K562 (cell line): ENCODE measurements at regions not wholly inside any gene's neighbourhood (a gene's known extent, or its start where the extent isn't known, plus 50 kb on each side); places are given as distances from the start of the nearest gene placed in this dataset.

ENCODE experiments used
- ATAC-seq: fragments of 200-7000 bp; cut with Tn5 transposase; 3 replicates; pipeline ENCODE4 v1.9.1; 2020; ENCODE audit warnings: moderate library complexity
- BruUV-seq: library from RNA; stranded (reverse); fragments of 400-500 nt; replicated peaks from 2 replicates; lab custom pipeline; 2021; lab: Mats Ljungman, UMichigan
- CTCF ChIA-PET: fragments of 300-600 bp; formaldehyde crosslinking; extraction: SDS; loops from one replicate; lab custom pipeline; 2021; ENCODE audit warnings: low intra/inter-chr PET ratio; lab: Yijun Ruan, JAX
- POLR2A ChIA-PET: fragments of 300-600, 350-650 bp; sonication (Branson Sonifier 250); formaldehyde crosslinking; extraction: SDS; loops from one replicate; lab custom pipeline; 2021; ENCODE audit warnings: antibody characterized with exemption, inconsistent platforms; lab: Yijun Ruan, JAX
- DNase-seq, 4 experiments: peaks; one replicate each; pipeline versions ENCODE4 v3.0.0 to v3.0.0-alpha.2; 2011 to 2018; ENCODE audit warnings: low spot score in 3 of 4, mixed read lengths in 3 of 4; ENCODE audit errors: extremely low read depth in 1 of 4
- FAIRE-seq: peaks from 2 replicates; lab custom pipeline; 2011; peaks lifted over from hg19 to GRCh38; lab: Jason Lieb, UNC
- H2AFZ ChIP-seq: 2 replicates; pipeline ENCODE4 v1.6.0; 2011; ENCODE audit warnings: low read depth, low read length, control low read depth, inconsistent platforms
- H3K27ac ChIP-seq: fragments of 200-600 bp; 3 replicates; pipeline ENCODE4 v1.8.0; 2011; ENCODE audit warnings: low read depth, mild to moderate bottlenecking, control low read depth, inconsistent platforms, low read length, moderate library complexity, mixed read lengths; ENCODE audit errors: extremely low read depth
- H3K27me3 ChIP-seq, 2 experiments: fragments of 300-600 bp in 1 of 2; 2 replicates in 1 of 2; 3 replicates in 1 of 2; pipeline versions ENCODE4 v1.6.0 to v1.8.0; 2011; ENCODE audit warnings: inconsistent platforms in 2 of 2, low read length in 2 of 2, mild to moderate bottlenecking in 1 of 2, mixed read lengths in 1 of 2, moderate library complexity in 1 of 2; ENCODE audit not compliant: control insufficient read depth in 2 of 2, insufficient read depth in 2 of 2
- H3K36me3 ChIP-seq: fragments of 300-600 bp; 3 replicates; pipeline ENCODE4 v1.8.0; 2011; ENCODE audit warnings: mild to moderate bottlenecking, low read length, inconsistent platforms; ENCODE audit not compliant: control insufficient read depth, insufficient read depth
- H3K4me1 ChIP-seq, 2 experiments: fragments of 200-600 bp in 1 of 2; replicated peaks in 1 of 2; 2 replicates in 1 of 2; 3 replicates in 1 of 2; pipeline versions ENCODE4 v1.5.1 to v1.8.0; 2011; ENCODE audit warnings: inconsistent platforms in 2 of 2, low read length in 2 of 2, mild to moderate bottlenecking in 1 of 2, mixed read lengths in 1 of 2, moderate library complexity in 1 of 2; ENCODE audit not compliant: control insufficient read depth in 2 of 2, insufficient read depth in 2 of 2
- H3K4me2 ChIP-seq: 2 replicates; pipeline ENCODE4 v1.6.1; 2011; ENCODE audit warnings: low read length, control low read depth, inconsistent platforms, mixed read lengths; ENCODE audit not compliant: insufficient read depth
- H3K4me3 ChIP-seq: fragments of 200-600 bp; sonication (generic), shearing (Covaris generic); 2 replicates; pipeline ENCODE4 v1.5.1; 2016; ENCODE audit warnings: control low read depth, inconsistent platforms
- H3K79me2 ChIP-seq: fragments of 200-600 bp; 3 replicates; pipeline ENCODE4 v1.8.0; 2011; ENCODE audit warnings: low read length, inconsistent platforms; ENCODE audit not compliant: control insufficient read depth, insufficient read depth
- H3K9ac ChIP-seq, 2 experiments: 2 replicates each; pipeline versions ENCODE4 v1.6.0 to v1.6.1; 2011; ENCODE audit warnings: low read depth in 2 of 2, low read length in 2 of 2, control low read depth in 1 of 2, inconsistent platforms in 1 of 2, mild to moderate bottlenecking in 1 of 2, mixed read lengths in 1 of 2; ENCODE audit not compliant: insufficient read depth in 1 of 2
- H3K9me1 ChIP-seq: one replicate; pipeline ENCODE4 v1.6.0; 2011; ENCODE audit warnings: inconsistent platforms, mild to moderate bottlenecking, low read length, moderate library complexity; ENCODE audit not compliant: control insufficient read depth, insufficient read depth
- H3K9me3 ChIP-seq: replicated peaks from 2 replicates; pipeline ENCODE4 v1.5.1; 2011; ENCODE audit warnings: low read depth, low read length, inconsistent platforms; ENCODE audit not compliant: control insufficient read depth, insufficient read depth
- H4K20me1 ChIP-seq: replicated peaks from 2 replicates; pipeline ENCODE4 v1.6.1; 2011; ENCODE audit warnings: low read length, inconsistent platforms, mixed read lengths; ENCODE audit not compliant: control insufficient read depth, insufficient read depth
- ATF7 ChIP-seq: fragments of 450-650 bp; IDR thresholded peaks from 2 replicates; pipeline ENCODE4 v1.7.1; 2014; ENCODE audit warnings: mild to moderate bottlenecking, moderate library complexity
- PKNOX1 ChIP-seq: fragments of 450-650 bp; IDR thresholded peaks from 2 replicates; pipeline ENCODE4 v1.6.1; 2016
- PTRF ChIP-seq: fragments of 450-650 bp; IDR thresholded peaks from 2 replicates; pipeline ENCODE4 v1.6.1; 2016; ENCODE audit warnings: mild to moderate bottlenecking, missing genetic modification characterization, missing compliant biosample characterization
- TAF15 ChIP-seq: fragments of 200-400 bp; formaldehyde crosslinking; IDR thresholded peaks from 2 replicates; pipeline ENCODE4 v1.6.1; 2017; ENCODE audit warnings: mild to moderate bottlenecking, low read depth, low read length, moderate library complexity
- THRAP3 ChIP-seq: fragments of 450-650 bp; IDR thresholded peaks from 2 replicates; pipeline ENCODE4 v1.6.1; 2016; ENCODE audit warnings: mild to moderate bottlenecking, inconsistent platforms, borderline replicate concordance
- XRCC3 ChIP-seq: fragments of 450-650 bp; IDR thresholded peaks from 2 replicates; pipeline ENCODE4 v1.6.1; 2017; ENCODE audit warnings: mild to moderate bottlenecking, moderate library complexity
- ZNF253 ChIP-seq: fragments of 250-450 bp; sonication (Bioruptor Pico); conservative IDR thresholded peaks from 2 replicates; pipeline ENCODE4 v1.6.1; 2021; ENCODE audit warnings: mild to moderate bottlenecking
- ZNF561 ChIP-seq: fragments of 450-650 bp; formaldehyde crosslinking; conservative IDR thresholded peaks from 2 replicates; pipeline ENCODE4 v1.4.0; 2020; ENCODE audit warnings: mild to moderate bottlenecking, moderate library complexity
- WGBS: fragments of 100-300 bp; shearing (Covaris generic); methylation state at CpG from one replicate; pipeline ENCODE4 v1.1.6; 2016; ENCODE audit warnings: low coverage, mixed read lengths; ENCODE audit not compliant: insufficient coverage; ENCODE audit errors: missing lambda C conversion rate; 5-methylcytosine and 5-hydroxymethylcytosine counted together
- in situ Hi-C: fragments of 300-500 bp; cut with MboI; formaldehyde crosslinking; loops from 4 replicates; pipeline ENCODE4 v1.15.0; 2018; ENCODE audit warnings: inconsistent platforms, mixed read lengths
- intact Hi-C: fragments of 100-400 bp; cut with micrococcal nuclease; formaldehyde crosslinking; loops from 2 replicates; pipeline ENCODE4 v1.14.2; 2022

GRCh38 chr5:4339949-4340348 lies 744.3 kb downstream of the IRX1 start:
- Histone ChIP-seq H4K20me1 (no peaks in the 10 kb centered on the region), H3K4me3 (no peak overlapping the region), H2AFZ (no peak overlapping the region), H3K36me3 (no peaks in the 10 kb centered on the region), H3K9ac (no peak overlapping the region), H3K27ac (no peak overlapping the region), H3K27me3 (no peaks in the 10 kb centered on the region), H3K4me2 (no peak overlapping the region), H3K4me1 (no peaks in the 10 kb centered on the region), H3K9me1 (no peaks in the 10 kb centered on the region)
- in situ Hi-C loops = no loop called here
- no TSS peak for BruUV-seq
- 2% methylated on average over 9 of the region's 9 CpGs for WGBS
- DNase-seq = no peak
- intact Hi-C loops = no loop called here
- CTCF ChIA-PET = no interaction called here
- POLR2A ChIA-PET = no interaction called here
- no peak for TF ChIP-seq XRCC3
- no peak for TF ChIP-seq ATF7
- no peak for TF ChIP-seq TAF15
- no peak for TF ChIP-seq THRAP3
- TF ChIP-seq ZNF561 (CRISPR knock-in tag) = no peak
- no peak for TF ChIP-seq PKNOX1
- TF ChIP-seq PTRF (tag) = no peak
- TF ChIP-seq ZNF253 = no peak
- TF ChIP-seq, all 486 proteins: peak for 0
- no peak for ATAC-seq
- Histone ChIP-seq H3K9me3 (no peaks in the 10 kb centered on the region), H3K79me2 (no peaks in the 10 kb centered on the region)
- FAIRE-seq = no peak
